ENCODE measurements at regions not wholly inside any gene's neighbourhood (a gene's known extent, or its start where the extent isn't known, plus 50 kb on each side); places are given as distances from the start of the nearest gene placed in this dataset.
"Not testable (repeated sequence)": the region's sequence is repeated elsewhere in the genome, so short reads cannot be mapped to it uniquely, and the experiment has no call there.

DNA sequence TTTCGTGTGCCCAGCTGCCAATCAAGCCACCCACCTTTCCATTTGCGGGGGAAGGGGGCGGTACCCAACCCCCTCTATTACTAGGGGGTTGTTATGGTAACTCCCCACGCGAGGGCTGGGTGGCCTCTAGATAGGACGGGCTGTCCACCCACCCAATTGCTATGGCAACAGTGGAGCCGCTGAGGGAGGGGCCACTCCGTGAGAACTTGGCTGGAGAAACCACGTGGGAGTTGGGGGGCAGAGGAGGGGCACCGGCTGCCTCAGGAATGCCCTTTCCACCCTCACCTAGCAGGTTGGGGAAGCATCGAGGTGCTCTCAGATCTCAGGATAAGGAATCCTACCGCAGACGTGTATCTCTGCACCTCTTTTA lies 220.0 kb upstream of the NOTCH2NLA start:
- TF ChIP-seq POLR2A (IDR thresholded peaks at IDR 0.05): not testable (repeated sequence)
- TF ChIP-seq, protein P1, sequence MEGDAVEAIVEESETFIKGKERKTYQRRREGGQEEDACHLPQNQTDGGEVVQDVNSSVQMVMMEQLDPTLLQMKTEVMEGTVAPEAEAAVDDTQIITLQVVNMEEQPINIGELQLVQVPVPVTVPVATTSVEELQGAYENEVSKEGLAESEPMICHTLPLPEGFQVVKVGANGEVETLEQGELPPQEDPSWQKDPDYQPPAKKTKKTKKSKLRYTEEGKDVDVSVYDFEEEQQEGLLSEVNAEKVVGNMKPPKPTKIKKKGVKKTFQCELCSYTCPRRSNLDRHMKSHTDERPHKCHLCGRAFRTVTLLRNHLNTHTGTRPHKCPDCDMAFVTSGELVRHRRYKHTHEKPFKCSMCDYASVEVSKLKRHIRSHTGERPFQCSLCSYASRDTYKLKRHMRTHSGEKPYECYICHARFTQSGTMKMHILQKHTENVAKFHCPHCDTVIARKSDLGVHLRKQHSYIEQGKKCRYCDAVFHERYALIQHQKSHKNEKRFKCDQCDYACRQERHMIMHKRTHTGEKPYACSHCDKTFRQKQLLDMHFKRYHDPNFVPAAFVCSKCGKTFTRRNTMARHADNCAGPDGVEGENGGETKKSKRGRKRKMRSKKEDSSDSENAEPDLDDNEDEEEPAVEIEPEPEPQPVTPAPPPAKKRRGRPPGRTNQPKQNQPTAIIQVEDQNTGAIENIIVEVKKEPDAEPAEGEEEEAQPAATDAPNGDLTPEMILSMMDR (IDR thresholded peaks at IDR 0.05): not testable (repeated sequence)
